H9 (cell line): ENCODE measurements at regions not wholly inside any gene's neighbourhood (a gene's known extent, or its start where the extent isn't known, plus 50 kb on each side); places are given as distances from the start of the nearest gene placed in this dataset.

ENCODE experiments used
- DNase-seq: peaks from one replicate; pipeline ENCODE4 v3.0.0-alpha.2; 2017
- H2AFZ ChIP-seq: one replicate; pipeline ENCODE4 v1.6.1; 2013; ENCODE audit warnings: mild to moderate bottlenecking, low read length, control low read depth, moderate library complexity
- H2AK5ac ChIP-seq: 2 replicates; pipeline ENCODE4 v1.6.1; 2013; ENCODE audit warnings: low read length, control low read depth, mixed read lengths; ENCODE audit not compliant: insufficient read length
- H2BK120ac ChIP-seq: one replicate; pipeline ENCODE4 v1.6.1; 2013; ENCODE audit warnings: low read depth, mild to moderate bottlenecking, low read length, control low read depth, inconsistent platforms; ENCODE audit not compliant: poor library complexity, severe bottlenecking
- H2BK12ac ChIP-seq: 2 replicates; pipeline ENCODE4 v1.6.1; 2013; ENCODE audit warnings: low read length, control low read depth, mixed read lengths, low read depth; ENCODE audit not compliant: insufficient read length
- H2BK15ac ChIP-seq: 2 replicates; pipeline ENCODE4 v1.6.1; 2013; ENCODE audit warnings: low read depth, low read length, control low read depth
- H2BK20ac ChIP-seq: one replicate; pipeline ENCODE4 v1.6.1; 2013; ENCODE audit warnings: low read depth, mild to moderate bottlenecking, low read length, control low read depth, inconsistent platforms; ENCODE audit not compliant: poor library complexity, severe bottlenecking
- H2BK5ac ChIP-seq: 2 replicates; pipeline ENCODE4 v1.6.1; 2013; ENCODE audit warnings: low read length, control low read depth, mixed read lengths; ENCODE audit not compliant: insufficient read length
- H3K14ac ChIP-seq: 2 replicates; pipeline ENCODE4 v1.6.1; 2013; ENCODE audit warnings: low read length, control low read depth; ENCODE audit not compliant: insufficient read depth
- H3K18ac ChIP-seq: 2 replicates; pipeline ENCODE4 v1.6.1; 2013; ENCODE audit warnings: low read depth, mild to moderate bottlenecking, mixed read lengths, low read length, control low read depth; ENCODE audit not compliant: insufficient read length
- H3K23ac ChIP-seq: 2 replicates; pipeline ENCODE4 v1.6.1; 2013; ENCODE audit warnings: low read length, control low read depth, mixed read lengths, low read depth; ENCODE audit not compliant: insufficient read length
- H3K23me2 ChIP-seq: 2 replicates; pipeline ENCODE4 v1.6.1; 2013; ENCODE audit warnings: low read depth, mild to moderate bottlenecking, mixed read lengths, low read length, control low read depth; ENCODE audit not compliant: insufficient read length, poor library complexity, severe bottlenecking
- H3K27ac ChIP-seq: 2 replicates; pipeline ENCODE4 v1.5.1; 2013; ENCODE audit warnings: low read length, control low read depth, mixed read lengths, low read depth; ENCODE audit not compliant: insufficient read length
- H3K27me3 ChIP-seq: 2 replicates; pipeline ENCODE4 v1.6.1; 2013; ENCODE audit warnings: low read length, control low read depth, inconsistent platforms; ENCODE audit not compliant: insufficient read depth
- H3K4ac ChIP-seq: 2 replicates; pipeline ENCODE4 v1.6.1; 2013; ENCODE audit warnings: low read depth, mild to moderate bottlenecking, control low read depth, inconsistent platforms, low read length, moderate library complexity
- H3K4me1 ChIP-seq: 2 replicates; pipeline ENCODE4 v1.6.1; 2013; ENCODE audit warnings: low read length, control low read depth, inconsistent platforms; ENCODE audit not compliant: insufficient read depth
- H3K4me2 ChIP-seq: 2 replicates; pipeline ENCODE4 v1.6.1; 2013; ENCODE audit warnings: low read length, control low read depth, mixed read lengths; ENCODE audit not compliant: insufficient read length, insufficient read depth
- H3K56ac ChIP-seq: 2 replicates; pipeline ENCODE4 v1.6.1; 2013; ENCODE audit warnings: low read depth, mild to moderate bottlenecking, mixed read lengths, low read length, control low read depth; ENCODE audit not compliant: insufficient read length
- H3K79me1 ChIP-seq: 2 replicates; pipeline ENCODE4 v1.6.1; 2013; ENCODE audit warnings: low read depth, mild to moderate bottlenecking, moderate library complexity, low read length, control low read depth, inconsistent platforms; ENCODE audit not compliant: insufficient read depth, poor library complexity, severe bottlenecking
- H3K79me2 ChIP-seq: 2 replicates; pipeline ENCODE4 v1.6.1; 2013; ENCODE audit warnings: low read length, control low read depth, inconsistent platforms; ENCODE audit not compliant: insufficient read depth
- H3K9ac ChIP-seq: 2 replicates; pipeline ENCODE4 v1.6.1; 2013; ENCODE audit warnings: low read length, control low read depth, mixed read lengths; ENCODE audit not compliant: insufficient read length; ENCODE audit errors: extremely low read depth
- H3K9me3 ChIP-seq: one replicate; pipeline ENCODE4 v1.6.1; 2013; ENCODE audit warnings: low read depth, low read length, inconsistent platforms; ENCODE audit not compliant: control insufficient read depth
- H3T11ph ChIP-seq: one replicate; pipeline ENCODE4 v1.6.1; 2013; ENCODE audit warnings: mild to moderate bottlenecking, low read length, control low read depth, inconsistent platforms
- H4K20me1 ChIP-seq: one replicate; pipeline ENCODE4 v1.6.1; 2013; ENCODE audit not compliant: control insufficient read depth, insufficient read length, insufficient read depth
- H4K5ac ChIP-seq: 2 replicates; pipeline ENCODE4 v1.6.1; 2013; ENCODE audit warnings: low read depth, mild to moderate bottlenecking, mixed read lengths, low read length, control low read depth; ENCODE audit not compliant: insufficient read length
- H4K8ac ChIP-seq: replicated peaks from 2 replicates; pipeline ENCODE4 v1.6.1; 2013; ENCODE audit warnings: low read length, control low read depth, mixed read lengths, low read depth; ENCODE audit not compliant: insufficient read length
- H4K91ac ChIP-seq: 2 replicates; pipeline ENCODE4 v1.6.1; 2013; ENCODE audit warnings: low read depth, mild to moderate bottlenecking, moderate library complexity, mixed read lengths, low read length, control low read depth; ENCODE audit not compliant: insufficient read length
- H3K27ac Mint-ChIP-seq, 3 experiments: 2 replicates in 2 of 3; 3 replicates in 1 of 3; pipeline ENCODE4 v1.8.0; 2020 to 2021; ENCODE audit warnings: mixed read lengths in 3 of 3, mild to moderate bottlenecking in 1 of 3, moderate library complexity in 1 of 3
- H3K27me3 Mint-ChIP-seq: 2 replicates; pipeline ENCODE4 v1.8.0; 2021; ENCODE audit warnings: low read depth, mild to moderate bottlenecking, moderate library complexity, mixed read lengths
- H3K36me3 Mint-ChIP-seq, 3 experiments: 2 replicates in 2 of 3; 3 replicates in 1 of 3; pipeline ENCODE4 v1.8.0; 2020 to 2021; ENCODE audit warnings: low read depth in 3 of 3, mixed read lengths in 3 of 3; ENCODE audit not compliant: insufficient read depth in 1 of 3
- H3K4me1 Mint-ChIP-seq, 2 experiments: 2 replicates each; pipeline ENCODE4 v1.8.0; 2020; ENCODE audit warnings: mixed read lengths in 2 of 2
- H3K4me3 Mint-ChIP-seq, 2 experiments: 2 replicates in 1 of 2; 3 replicates in 1 of 2; pipeline ENCODE4 v1.8.0; 2020 to 2021; ENCODE audit warnings: mild to moderate bottlenecking in 2 of 2, mixed read lengths in 2 of 2, moderate library complexity in 1 of 2
- H3K9me3 Mint-ChIP-seq, 2 experiments: 2 replicates in 1 of 2; 3 replicates in 1 of 2; pipeline ENCODE4 v1.8.0; 2020; ENCODE audit warnings: mild to moderate bottlenecking in 2 of 2, mixed read lengths in 2 of 2, moderate library complexity in 1 of 2
- CTCF ChIP-seq: fragments of 200-600 bp; sonication (generic); conservative IDR thresholded peaks from 3 replicates; pipeline ENCODE4 v1.8.0; 2021; ENCODE audit warnings: antibody characterized with exemption, mild to moderate bottlenecking

- H3K9me3 Mint-ChIP-seq: no peaks in the 10 kb centered on the region
- no peaks in the 10 kb centered on the region for H3K4me1 Mint-ChIP-seq
These were observed 242.1 kb upstream of the SGK1 start for GRCh38 chr6:134560019-134560418.

More at GRCh38 chr6:134560019-134560418, 242.1 kb upstream of the SGK1 start:
- Mint-ChIP-seq H3K27ac (no peak overlapping the region), H3K27me3 (no peaks in the 10 kb centered on the region; the same call in 1 of the 2 replicates), H3K36me3 (no peaks in the 10 kb centered on the region), H3K4me3 (no peak overlapping the region)
- H3K23me2 ChIP-seq: no peaks in the 10 kb centered on the region
- no peak overlapping the region for H3K14ac ChIP-seq
- no peak for TF ChIP-seq CTCF
- no peak overlapping the region for H3K18ac ChIP-seq
- H3K79me1 ChIP-seq: no peaks in the 10 kb centered on the region
- no peak overlapping the region for H3K23ac ChIP-seq
- no peak overlapping the region for H2BK120ac ChIP-seq
- no peak overlapping the region for H2AFZ ChIP-seq
- no peak overlapping the region for H2BK5ac ChIP-seq
- H3K9ac ChIP-seq: no peak overlapping the region
- no peak overlapping the region for H3T11ph ChIP-seq
- no peak overlapping the region for H4K8ac ChIP-seq
- no peaks in the 10 kb centered on the region for H3K79me2 ChIP-seq
- H3K4me1 ChIP-seq: no peaks in the 10 kb centered on the region
- no peaks in the 10 kb centered on the region for H4K20me1 ChIP-seq
- no peak overlapping the region for H2BK15ac ChIP-seq
- no peak overlapping the region for H4K91ac ChIP-seq
- H3K27me3 ChIP-seq: no peaks in the 10 kb centered on the region
- H4K5ac ChIP-seq: no peak overlapping the region
- no peak overlapping the region for H2BK12ac ChIP-seq
- H3K9me3 ChIP-seq: no peaks in the 10 kb centered on the region
- no peak for DNase-seq
- no peak overlapping the region for H3K27ac ChIP-seq
- H2BK20ac ChIP-seq: no peak overlapping the region
- H3K56ac ChIP-seq: no peak overlapping the region
- no peak overlapping the region for H2AK5ac ChIP-seq
- H3K4me2 ChIP-seq: no peak overlapping the region
- H3K4ac ChIP-seq: no peak overlapping the region
